Mucosa of descending colon (tissue), 3 donors: ENCODE measurements at regions not wholly inside any gene's neighbourhood (a gene's known extent, or its start where the extent isn't known, plus 50 kb on each side); places are given as distances from the start of the nearest gene placed in this dataset.

Experiments used
- ATAC-seq: fragments of 200-7000 bp; cut with Tn5 transposase; one replicate; pipeline ENCODE4 v1.9.1; 2020; ENCODE audit warnings: mild to moderate bottlenecking, moderate library complexity
- DNase-seq, 3 donors: peaks; one replicate each; pipeline ENCODE4 v3.0.0-alpha.2; 2020
- H3K36me3 ChIP-seq: fragments of 200-600 bp; one replicate; pipeline ENCODE4 v1.8.0; 2021; ENCODE audit warnings: low read depth, mild to moderate bottlenecking
- H3K4me1 ChIP-seq: fragments of 200-600 bp; one replicate; pipeline ENCODE4 v1.8.0; 2021; ENCODE audit warnings: low read depth, mild to moderate bottlenecking
- H3K4me3 ChIP-seq: fragments of 200-600 bp; one replicate; pipeline ENCODE4 v1.8.0; 2021; ENCODE audit warnings: mild to moderate bottlenecking
- H3K9me3 ChIP-seq: fragments of 200-600 bp; one replicate; pipeline ENCODE4 v1.8.0; 2021; ENCODE audit warnings: mild to moderate bottlenecking
- intact Hi-C, 2 donors: fragments of 100-400 bp; cut with DNase I in 1 of 2; cut with micrococcal nuclease in 1 of 2; formaldehyde crosslinking; loops; one replicate each; pipeline versions ENCODE4 v1.11.0 to v1.11.1; 2022; cut with DNase I, micrococcal nuclease
- TF ChIP-seq, protein P1 (sequence below): fragments of 200-600 bp; IDR thresholded peaks from one replicate; pipeline ENCODE4 v1.8.0; 2022; ENCODE audit warnings: antibody characterized with exemption, mild to moderate bottlenecking
- donor health status: DM: no; HTN: no; CAD: no; lungs with moderate emphysema.
- donor health status: DM: no; HTN: no; CAD: no.
- donor health status: DM: no; HTN: yes; CAD: no.

DNA sequence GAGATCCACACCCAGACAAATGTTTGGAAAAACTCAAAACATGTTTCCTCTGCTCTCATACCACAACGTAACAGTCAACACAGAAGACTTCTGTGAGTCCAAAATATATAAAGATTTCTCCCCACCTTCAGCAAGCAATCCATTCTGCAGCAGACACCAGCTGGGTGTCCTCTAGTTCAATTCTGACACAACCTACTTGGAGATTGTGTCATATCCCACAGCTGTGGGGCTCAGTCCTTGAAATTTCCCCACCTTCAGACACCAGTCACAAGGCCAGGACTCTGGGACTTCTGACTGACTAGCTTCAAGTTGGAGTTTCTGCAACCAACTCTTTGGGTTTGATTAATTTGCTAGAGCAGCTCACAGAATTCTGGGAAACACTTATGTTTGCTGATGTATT is 244.8 kb upstream of the CDYL start:
- DNase-seq: no peak
- H3K36me3 ChIP-seq: no peaks in the 10 kb centered on the region
- ATAC-seq: no peak
- H3K9me3 ChIP-seq: no peaks in the 10 kb centered on the region
- intact Hi-C loops: no loop called here
- TF ChIP-seq, protein P1, sequence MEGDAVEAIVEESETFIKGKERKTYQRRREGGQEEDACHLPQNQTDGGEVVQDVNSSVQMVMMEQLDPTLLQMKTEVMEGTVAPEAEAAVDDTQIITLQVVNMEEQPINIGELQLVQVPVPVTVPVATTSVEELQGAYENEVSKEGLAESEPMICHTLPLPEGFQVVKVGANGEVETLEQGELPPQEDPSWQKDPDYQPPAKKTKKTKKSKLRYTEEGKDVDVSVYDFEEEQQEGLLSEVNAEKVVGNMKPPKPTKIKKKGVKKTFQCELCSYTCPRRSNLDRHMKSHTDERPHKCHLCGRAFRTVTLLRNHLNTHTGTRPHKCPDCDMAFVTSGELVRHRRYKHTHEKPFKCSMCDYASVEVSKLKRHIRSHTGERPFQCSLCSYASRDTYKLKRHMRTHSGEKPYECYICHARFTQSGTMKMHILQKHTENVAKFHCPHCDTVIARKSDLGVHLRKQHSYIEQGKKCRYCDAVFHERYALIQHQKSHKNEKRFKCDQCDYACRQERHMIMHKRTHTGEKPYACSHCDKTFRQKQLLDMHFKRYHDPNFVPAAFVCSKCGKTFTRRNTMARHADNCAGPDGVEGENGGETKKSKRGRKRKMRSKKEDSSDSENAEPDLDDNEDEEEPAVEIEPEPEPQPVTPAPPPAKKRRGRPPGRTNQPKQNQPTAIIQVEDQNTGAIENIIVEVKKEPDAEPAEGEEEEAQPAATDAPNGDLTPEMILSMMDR: no peak
- H3K4me3 ChIP-seq: no peak overlapping the region
- no peaks in the 10 kb centered on the region for H3K4me1 ChIP-seq

- intact Hi-C loops: no loop called here
- Histone ChIP-seq H3K36me3 (no peaks in the 10 kb centered on the region), H3K9me3 (no peaks in the 10 kb centered on the region), H3K4me1 (no peaks in the 10 kb centered on the region), H3K4me3 (no peak overlapping the region)
- ATAC-seq (no peak), DNase-seq (no peak)
- TF ChIP-seq, protein P1: no peak
Observed at GRCh38 chr6:4522453-4522852, 253.8 kb upstream of the CDYL start.

GRCh38 chr6:4521070-4521469 is 255.1 kb upstream of the CDYL start:
- TF ChIP-seq, protein P1: no peak
- no peak for DNase-seq
- ATAC-seq: no peak
- H3K9me3 ChIP-seq: no peaks in the 10 kb centered on the region
- no peak overlapping the region for H3K4me3 ChIP-seq
- intact Hi-C loops: no loop called here
- no peaks in the 10 kb centered on the region for H3K36me3 ChIP-seq
- H3K4me1 ChIP-seq: no peaks in the 10 kb centered on the region

GRCh38 chr6:4518506-4518905 is 257.7 kb upstream of the CDYL start:
- H3K9me3 ChIP-seq: no peaks in the 10 kb centered on the region
- no peak overlapping the region for H3K4me3 ChIP-seq
- H3K36me3 ChIP-seq: no peaks in the 10 kb centered on the region
- TF ChIP-seq, protein P1: no peak
- no peaks in the 10 kb centered on the region for H3K4me1 ChIP-seq
- no peak for DNase-seq
- peak; percentile 62 for ATAC-seq
- intact Hi-C loops: no loop called here

GRCh38 chr6:4516206-4516605 is 260.0 kb upstream of the CDYL start:
- no peak for DNase-seq
- Histone ChIP-seq H3K36me3 (no peaks in the 10 kb centered on the region), H3K9me3 (no peaks in the 10 kb centered on the region), H3K4me3 (no peak overlapping the region), H3K4me1 (no peaks in the 10 kb centered on the region)
- intact Hi-C loops: no loop called here
- ATAC-seq: no peak
- TF ChIP-seq, protein P1: no peak

DNA sequence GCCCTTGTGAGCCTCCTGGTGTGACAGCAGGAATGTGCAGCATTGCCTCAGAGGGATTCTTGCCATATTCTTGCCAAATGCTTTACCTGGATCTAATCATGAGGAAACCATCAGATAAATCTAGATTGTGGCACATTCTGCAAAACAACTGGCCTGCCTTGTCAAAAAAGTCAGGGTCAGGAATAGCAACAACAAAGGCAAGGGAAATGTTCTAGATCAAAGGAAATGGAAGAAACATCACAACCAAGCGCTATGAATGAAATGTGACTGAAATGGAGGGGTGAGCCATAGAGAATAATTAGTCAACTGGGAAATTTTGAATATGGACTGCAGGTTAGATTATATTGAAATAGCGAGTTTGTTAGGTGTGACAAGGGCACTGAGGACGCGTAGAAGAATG is 262.6 kb upstream of the CDYL start:
- Histone ChIP-seq H3K4me3 (no peak overlapping the region), H3K9me3 (no peaks in the 10 kb centered on the region), H3K36me3 (no peaks in the 10 kb centered on the region), H3K4me1 (no peaks in the 10 kb centered on the region)
- TF ChIP-seq, protein P1: no peak
- DNase-seq (no peak), ATAC-seq (no peak)
- intact Hi-C loops: no loop called here
